Fibroblast of skin of back (primary cell): ENCODE measurements at regions not wholly inside any gene's neighbourhood (a gene's known extent, or its start where the extent isn't known, plus 50 kb on each side); places are given as distances from the start of the nearest gene placed in this dataset.

Experiments used
- DNase-seq: peaks from one replicate; pipeline ENCODE4 v3.0.0-alpha.2; 2013

- no peak for DNase-seq
Observed at GRCh38 chr2:509888-510287, 167.3 kb downstream of the TMEM18 start.

- DNase-seq, result no peak
Observed at GRCh38 chr2:508121-508520, 169.1 kb downstream of the TMEM18 start.

- DNase-seq, result no peak
Observed at GRCh38 chr2:506866-507265, 170.3 kb downstream of the TMEM18 start.

- no peak for DNase-seq
Observed at GRCh38 chr2:506451-506850, 170.8 kb downstream of the TMEM18 start.

GRCh38 chr2:505941-506340, 171.3 kb downstream of the TMEM18 start:
- no peak for DNase-seq

GRCh38 chr2:503288-503999, 173.8 kb downstream of the TMEM18 start:
- DNase-seq, result no peak

- no peak for DNase-seq
Observed at GRCh38 chr2:502831-503230, 174.4 kb downstream of the TMEM18 start.

- no peak for DNase-seq
Observed at GRCh38 chr2:501667-502066, 175.5 kb downstream of the TMEM18 start.

- no peak for DNase-seq
Observed at GRCh38 chr2:501130-501529, 176.1 kb downstream of the TMEM18 start.

GRCh38 chr2:499726-500125, 177.5 kb downstream of the TMEM18 start:
- no peak for DNase-seq

GRCh38 chr2:498493-499178, 178.6 kb downstream of the TMEM18 start:
- DNase-seq, result no peak

- no peak for DNase-seq
Observed at GRCh38 chr2:497770-498492, 179.3 kb downstream of the TMEM18 start.

GRCh38 chr2:496729-497128, 180.5 kb downstream of the TMEM18 start:
- DNase-seq, result no peak

- DNase-seq, result no peak
Observed at GRCh38 chr2:495745-496275, 181.4 kb downstream of the TMEM18 start.

- no peak for DNase-seq
Observed at GRCh38 chr2:494853-495252, 182.4 kb downstream of the TMEM18 start.

- no peak for DNase-seq
Observed at GRCh38 chr2:493228-493627, 184.0 kb downstream of the TMEM18 start.

- no peak for DNase-seq
Observed at GRCh38 chr2:492178-492577, 185.0 kb downstream of the TMEM18 start.

- no peak for DNase-seq
Observed at GRCh38 chr2:489838-490237, 187.4 kb downstream of the TMEM18 start.

GRCh38 chr2:489084-489483, 188.1 kb downstream of the TMEM18 start:
- DNase-seq, result no peak

GRCh38 chr2:487186-488079, 189.8 kb downstream of the TMEM18 start:
- DNase-seq, result no peak

GRCh38 chr2:486371-486770, 190.8 kb downstream of the TMEM18 start:
- DNase-seq, result no peak

- no peak for DNase-seq
Observed at GRCh38 chr2:481388-481787, 193.5 kb upstream of the ALKAL2 start.
